DOHH2 (cell line): ENCODE measurements at regions not wholly inside any gene's neighbourhood (a gene's known extent, or its start where the extent isn't known, plus 50 kb on each side); places are given as distances from the start of the nearest gene placed in this dataset.

Experiments
- H3F3A ChIP-seq: fragments of 200-600 bp; sonication (generic), shearing (Covaris generic); 2 replicates; pipeline ENCODE4 v1.6.0; 2016; ENCODE audit warnings: antibody characterized with exemption, mild to moderate bottlenecking; ENCODE audit not compliant: control insufficient read depth, insufficient read depth
- H3K27ac ChIP-seq: fragments of 200-600 bp; sonication (generic); 2 replicates; pipeline ENCODE4 v1.5.1; 2014; ENCODE audit warnings: low read depth, mild to moderate bottlenecking, low read length, moderate library complexity
- H3K27me3 ChIP-seq: fragments of 200-600 bp; sonication (generic); 2 replicates; pipeline ENCODE4 v1.6.1; 2014; ENCODE audit warnings: mild to moderate bottlenecking, low read length, mixed read lengths; ENCODE audit not compliant: control insufficient read depth
- H3K36me3 ChIP-seq: fragments of 200-600 bp; sonication (generic); 2 replicates; pipeline ENCODE4 v1.6.1; 2014; ENCODE audit warnings: mild to moderate bottlenecking, low read length, moderate library complexity, mixed read lengths; ENCODE audit not compliant: control insufficient read depth
- H3K4me1 ChIP-seq: fragments of 200-600 bp; sonication (generic); 2 replicates; pipeline ENCODE4 v1.6.1; 2014; ENCODE audit warnings: mild to moderate bottlenecking, low read length, mixed read lengths; ENCODE audit not compliant: control insufficient read depth
- H3K4me2 ChIP-seq: fragments of 200-600 bp; sonication (generic); 2 replicates; pipeline ENCODE4 v1.6.0; 2014; ENCODE audit warnings: mild to moderate bottlenecking, low read length, moderate library complexity
- H3K4me3 ChIP-seq: fragments of 200-600 bp; sonication (generic); 2 replicates; pipeline ENCODE4 v1.5.1; 2014; ENCODE audit warnings: mild to moderate bottlenecking, low read length, mixed read lengths
- H3K79me2 ChIP-seq: fragments of 200-600 bp; sonication (generic); 2 replicates; pipeline ENCODE4 v1.6.1; 2014; ENCODE audit warnings: mild to moderate bottlenecking, low read length, mixed read lengths; ENCODE audit not compliant: control insufficient read depth
- H3K9me2 ChIP-seq: fragments of 200-600 bp; sonication (generic); replicated peaks from 2 replicates; pipeline ENCODE4 v1.6.1; 2014; ENCODE audit warnings: mild to moderate bottlenecking, low read length, mixed read lengths; ENCODE audit not compliant: control insufficient read depth
- H3K9me3 ChIP-seq: fragments of 200-600 bp; sonication (generic); 2 replicates; pipeline ENCODE4 v1.6.1; 2014; ENCODE audit warnings: antibody characterized with exemption, low read length, mixed read lengths; ENCODE audit not compliant: control insufficient read depth, insufficient read depth
- H4K20me1 ChIP-seq: fragments of 200-600 bp; sonication (generic); 2 replicates; pipeline ENCODE4 v1.6.0; 2014; ENCODE audit warnings: low read depth, mild to moderate bottlenecking, antibody characterized with exemption, low read length, moderate library complexity; ENCODE audit not compliant: control insufficient read depth, insufficient read depth
- CTCF ChIP-seq: fragments of 200-600 bp; sonication (generic); IDR thresholded peaks from one replicate; pipeline ENCODE4 v1.5.1; 2014; ENCODE audit warnings: antibody characterized with exemption, mild to moderate bottlenecking, low read depth, low read length; ENCODE audit not compliant: poor library complexity, severe bottlenecking
- EZH2phosphoT487 ChIP-seq: fragments of 200-600 bp; sonication (generic); IDR thresholded peaks from 2 replicates; pipeline ENCODE4 v1.6.1; 2017; ENCODE audit warnings: borderline replicate concordance, mild to moderate bottlenecking, antibody characterized with exemption, low read length, moderate library complexity, mixed read lengths

- Histone ChIP-seq H3K79me2 (no peaks in the 10 kb centered on the region), H3K9me3 (no peaks in the 10 kb centered on the region), H3K4me1 (peaks cover 4% of the 10 kb centered on the region; the same call in 1 of the 2 replicates), H3K27me3 (0 out of 2 replicates have a peak, but pooled peaks cover 5% of the 10 kb centered on the region), H4K20me1 (no peaks in the 10 kb centered on the region), H3K4me2 (no peak overlapping the region), H3K27ac (no peak overlapping the region), H3K9me2 (no peaks in the 10 kb centered on the region), H3F3A (no peaks in the 10 kb centered on the region), H3K36me3 (no peaks in the 10 kb centered on the region), H3K4me3 (no peak overlapping the region)
- no peak for TF ChIP-seq CTCF
- TF ChIP-seq EZH2phosphoT487: no peak
Observed at GRCh38 chr3:107989661-107990060, 101.2 kb downstream of the CD47 start.

GRCh38 chr3:107988460-107989175 lies 102.2 kb downstream of the CD47 start:
- Histone ChIP-seq H3K4me2 (no peak overlapping the region), H4K20me1 (no peaks in the 10 kb centered on the region), H3K79me2 (no peaks in the 10 kb centered on the region), H3F3A (no peaks in the 10 kb centered on the region), H3K4me3 (no peak overlapping the region), H3K4me1 (peaks cover 4% of the 10 kb centered on the region; the same call in 1 of the 2 replicates), H3K9me3 (no peaks in the 10 kb centered on the region), H3K36me3 (no peaks in the 10 kb centered on the region), H3K27ac (no peak overlapping the region), H3K27me3 (no peaks in the 10 kb centered on the region), H3K9me2 (no peaks in the 10 kb centered on the region)
- TF ChIP-seq CTCF (no peak), EZH2phosphoT487 (no peak)

GRCh38 chr3:107987036-107987939 lies 103.5 kb downstream of the CD47 start:
- H3K9me3 ChIP-seq: no peaks in the 10 kb centered on the region
- TF ChIP-seq EZH2phosphoT487 (no peak), CTCF (no peak)
- H3K9me2 ChIP-seq: no peaks in the 10 kb centered on the region
- H3K27ac ChIP-seq: no peak overlapping the region
- H3K36me3 ChIP-seq: no peaks in the 10 kb centered on the region
- no peaks in the 10 kb centered on the region for H3K79me2 ChIP-seq
- H3K4me1 ChIP-seq: peaks cover 4% of the 10 kb centered on the region; the same call in 1 of the 2 replicates
- no peaks in the 10 kb centered on the region for H3K27me3 ChIP-seq
- no peaks in the 10 kb centered on the region for H4K20me1 ChIP-seq
- no peaks in the 10 kb centered on the region for H3F3A ChIP-seq
- H3K4me3 ChIP-seq: no peak overlapping the region
- no peak overlapping the region for H3K4me2 ChIP-seq
